K562 (cell line): ENCODE measurements at regions not wholly inside any gene's neighbourhood (a gene's known extent, or its start where the extent isn't known, plus 50 kb on each side); places are given as distances from the start of the nearest gene placed in this dataset.

Experiments used
- ATF1 ChIP-seq, 2 experiments: fragments of 450-650 bp in 1 of 2; IDR thresholded peaks; 2 replicates each; pipeline ENCODE4 v1.6.1; 2016; ENCODE audit warnings: missing compliant biosample characterization in 1 of 2, missing genetic modification characterization in 1 of 2
- CUX1 ChIP-seq: fragments of 200-800 bp; sonication (Bioruptor generic); IDR thresholded peaks from 2 replicates; pipeline ENCODE4 v1.6.1; 2016; ENCODE audit warnings: missing genetic modification characterization, missing compliant biosample characterization
- EP300 ChIP-seq: IDR thresholded peaks from 2 replicates; pipeline ENCODE4 v1.6.1; 2012; ENCODE audit warnings: low read length, improper control_type of control experiment
- FOXP1 ChIP-seq: sonication (generic); formaldehyde crosslinking; IDR thresholded peaks from 2 replicates; pipeline ENCODE4 v1.8.0; 2022; ENCODE audit warnings: mild to moderate bottlenecking, missing genetic modification reagents
- GABPA ChIP-seq: fragments of 200-800 bp; sonication (Bioruptor generic); conservative IDR thresholded peaks from 2 replicates; pipeline ENCODE4 v1.6.1; 2016; ENCODE audit warnings: low read depth, missing genetic modification characterization, missing compliant biosample characterization
- GTF3C2 ChIP-seq: IDR thresholded peaks from 3 replicates; pipeline ENCODE4 v1.6.1; 2011; ENCODE audit warnings: borderline replicate concordance, mild to moderate bottlenecking, moderate library complexity; ENCODE audit not compliant: insufficient read length; ENCODE audit errors: extremely low read depth
- PTTG1 ChIP-seq: fragments of 450-650 bp; IDR thresholded peaks from 2 replicates; pipeline ENCODE4 v1.6.1; 2016; ENCODE audit warnings: low read depth, mild to moderate bottlenecking, missing genetic modification characterization, missing compliant biosample characterization
- RCOR1 ChIP-seq, 2 experiments: IDR thresholded peaks; 2 replicates each; pipeline ENCODE4 v1.6.1; 2012; ENCODE audit warnings: low read depth in 2 of 2, low read length in 2 of 2, borderline replicate concordance in 1 of 2, improper control_type of control experiment in 1 of 2
- RFX7 ChIP-seq: fragments of 250-450 bp; sonication (Bioruptor Pico); IDR thresholded peaks from 2 replicates; pipeline ENCODE4 v1.5.1; 2021; ENCODE audit warnings: mild to moderate bottlenecking
- SAFB2 ChIP-seq: fragments of 200-400 bp; formaldehyde crosslinking; IDR thresholded peaks from 2 replicates; pipeline ENCODE4 v1.6.1; 2018; ENCODE audit warnings: borderline replicate concordance, low read length, low read depth, moderate library complexity; ENCODE audit not compliant: severe bottlenecking
- TEAD1 ChIP-seq, 2 experiments: fragments of 450-650 bp in 1 of 2; sonication (generic) in 1 of 2; formaldehyde crosslinking; IDR thresholded peaks; 2 replicates each; pipeline versions ENCODE4 v1.4.0 to v1.8.0; 2020 to 2022; ENCODE audit warnings: mild to moderate bottlenecking in 2 of 2, missing genetic modification reagents in 1 of 2
- TSHZ1 ChIP-seq: fragments of 250-450 bp; sonication (Bioruptor Pico); IDR thresholded peaks from 2 replicates; pipeline ENCODE4 v1.4.0; 2020; ENCODE audit warnings: mild to moderate bottlenecking, moderate library complexity
- ZFP1 ChIP-seq: fragments of 450-650 bp; formaldehyde crosslinking; IDR thresholded peaks from 2 replicates; pipeline ENCODE4 v1.4.0; 2020; ENCODE audit warnings: mild to moderate bottlenecking, mixed read lengths
- ZNF124 ChIP-seq: sonication (generic); formaldehyde crosslinking; IDR thresholded peaks from 2 replicates; pipeline ENCODE4 v1.8.1; 2022; ENCODE audit warnings: missing genetic modification reagents
- ZNF445 ChIP-seq: fragments of 250-450 bp; sonication (Bioruptor Pico); IDR thresholded peaks from 2 replicates; pipeline ENCODE4 v1.4.0; 2020; ENCODE audit warnings: low read depth, mild to moderate bottlenecking, moderate library complexity

- TF ChIP-seq TSHZ1 (no peak), GABPA (0 out of 2 replicates have a peak, but pooled peaks have one; percentile 11), ZNF445 (CRISPR knock-in tag) (no peak), SAFB2 (no peak), ATF1 (CRISPR knock-in tag; IDR thresholded peaks at IDR 0.05) (no peak), ATF1 (tag; IDR thresholded peaks at IDR 0.05) (0 out of 2 replicates have a peak, but pooled peaks have one; percentile 7), EP300 (peak; percentile 54; the same call in 1 of the 2 replicates), RFX7 (no peak), CUX1 (CRISPR knock-in tag) (no peak), GTF3C2 (no peak), RCOR1 (IDR thresholded peaks at IDR 0.05; ENCODE audit: borderline replicate concordance in 1 of 2, low read depth in 2 of 2, low read length in 2 of 2) (peak in 1 of 2 experiments; percentile 79; a peak in 2 of 4 replicates), ZFP1 (no peak), FOXP1 (no peak), PTTG1 (tag) (no peak), TEAD1 (CRISPR knock-in tag; IDR thresholded peaks at IDR 0.05) (no peak), ZNF124 (no peak)
Measured at GRCh38 chr12:32039917-32040575, 66.6 kb upstream of the BICD1 start (continued).
